NCI-H1092 (cell line): ENCODE measurements at regions not wholly inside any gene's neighbourhood (a gene's known extent, or its start where the extent isn't known, plus 50 kb on each side); places are given as distances from the start of the nearest gene placed in this dataset.
"Not testable (repeated sequence)": the region's sequence is repeated elsewhere in the genome, so short reads cannot be mapped to it uniquely, and the experiment has no call there.

ENCODE experiments used
- DNase-seq: peaks from one replicate; lab custom pipeline; 2025; lab: John Stamatoyannopoulos, UW

GRCh38 chr20:47897461-47897860 lies 112.2 kb upstream of the SULF2 start:
- no peak for DNase-seq

- DNase-seq, result not testable (repeated sequence)
These were observed 107.4 kb upstream of the SULF2 start for GRCh38 chr20:47892681-47893080.

GRCh38 chr20:47890708-47891107 lies 105.4 kb upstream of the SULF2 start:
- not testable (repeated sequence) for DNase-seq

GRCh38 chr20:47889751-47890150 lies 104.5 kb upstream of the SULF2 start:
- not testable (repeated sequence) for DNase-seq

- DNase-seq, result no peak
These were observed 103.1 kb upstream of the SULF2 start for GRCh38 chr20:47888351-47888750.

- no peak for DNase-seq
These were observed 102.3 kb upstream of the SULF2 start for GRCh38 chr20:47887477-47888080.

- no peak for DNase-seq
These were observed 101.8 kb upstream of the SULF2 start for GRCh38 chr20:47887064-47887463.

GRCh38 chr20:47886454-47887041 lies 101.3 kb upstream of the SULF2 start:
- DNase-seq, result peak; percentile 21

- no peak for DNase-seq
These were observed 100.7 kb upstream of the SULF2 start for GRCh38 chr20:47885909-47886453.

GRCh38 chr20:47883940-47884339 lies 98.7 kb upstream of the SULF2 start:
- not testable (repeated sequence) for DNase-seq

- DNase-seq, result no peak
These were observed 97.9 kb upstream of the SULF2 start for GRCh38 chr20:47883186-47883585.

- no peak for DNase-seq
These were observed 94.5 kb upstream of the SULF2 start for GRCh38 chr20:47879771-47880170.

- no peak for DNase-seq
These were observed 93.3 kb upstream of the SULF2 start for GRCh38 chr20:47878601-47879027.

GRCh38 chr20:47876311-47877088 lies 91.2 kb upstream of the SULF2 start:
- DNase-seq, result no peak

GRCh38 chr20:47875297-47876025 lies 90.2 kb upstream of the SULF2 start:
- DNase-seq, result no peak

GRCh38 chr20:47872341-47872740 lies 87.1 kb upstream of the SULF2 start:
- no peak for DNase-seq

GRCh38 chr20:47870475-47870874 lies 85.2 kb upstream of the SULF2 start:
- no peak for DNase-seq

- DNase-seq, result no peak
These were observed 83.5 kb upstream of the SULF2 start for GRCh38 chr20:47868744-47869143.

- no peak for DNase-seq
These were observed 83.0 kb upstream of the SULF2 start for GRCh38 chr20:47868236-47868635.

GRCh38 chr20:47867831-47868230 lies 82.5 kb upstream of the SULF2 start:
- no peak for DNase-seq

GRCh38 chr20:47866480-47866879 lies 81.2 kb upstream of the SULF2 start:
- DNase-seq, result no peak

GRCh38 chr20:47865912-47866311 lies 80.6 kb upstream of the SULF2 start:
- DNase-seq, result no peak
